NCI-H2029 treated with DMSO at 0.1 percent for 48 hours (cell line): ENCODE measurements at regions not wholly inside any gene's neighbourhood (a gene's known extent, or its start where the extent isn't known, plus 50 kb on each side); places are given as distances from the start of the nearest gene placed in this dataset.
"Not testable (repeated sequence)": the region's sequence is repeated elsewhere in the genome, so short reads cannot be mapped to it uniquely, and the experiment has no call there.

Experiments
- DNase-seq: peaks from one replicate; lab custom pipeline; 2025; lab: John Stamatoyannopoulos, UW

GRCh38 chr12:94916663-94917062 lies 86.8 kb downstream of the NDUFA12 start:
- DNase-seq, result no peak

GRCh38 chr12:94909663-94910062 lies 93.8 kb downstream of the NDUFA12 start:
- DNase-seq, result no peak

GRCh38 chr12:94905749-94906148 lies 97.7 kb downstream of the NDUFA12 start:
- DNase-seq, result not testable (repeated sequence)

- DNase-seq, result no peak
These were observed 103.0 kb downstream of the NDUFA12 start for GRCh38 chr12:94900496-94900895.

GRCh38 chr12:94898388-94898787 lies 105.1 kb downstream of the NDUFA12 start:
- DNase-seq, result no peak

- DNase-seq, result no peak
These were observed 110.8 kb downstream of the NDUFA12 start for GRCh38 chr12:94892544-94893267.

GRCh38 chr12:94889445-94890210 lies 113.9 kb downstream of the NDUFA12 start:
- no peak for DNase-seq

- DNase-seq, result no peak
These were observed 124.0 kb downstream of the NDUFA12 start for GRCh38 chr12:94879542-94879941.

- peak; percentile 63 for DNase-seq
These were observed 128.0 kb downstream of the NDUFA12 start for GRCh38 chr12:94875525-94875924.

GRCh38 chr12:94874518-94875302 lies 128.8 kb downstream of the NDUFA12 start:
- peak; percentile 82 for DNase-seq

- DNase-seq, result no peak
These were observed 129.6 kb downstream of the NDUFA12 start for GRCh38 chr12:94873734-94874517.

GRCh38 chr12:94872971-94873733 lies 130.3 kb downstream of the NDUFA12 start:
- DNase-seq, result no peak

- DNase-seq, result peak; percentile 22
These were observed 130.9 kb downstream of the NDUFA12 start for GRCh38 chr12:94872671-94872970.

GRCh38 chr12:94872007-94872653 lies 131.4 kb downstream of the NDUFA12 start:
- DNase-seq, result peak; percentile 32

- no peak for DNase-seq
These were observed 133.0 kb downstream of the NDUFA12 start for GRCh38 chr12:94870511-94870910.

GRCh38 chr12:94868161-94868560 lies 135.3 kb downstream of the NDUFA12 start:
- DNase-seq, result no peak

- DNase-seq, result no peak
These were observed 136.2 kb downstream of the NDUFA12 start for GRCh38 chr12:94867066-94867855.

- DNase-seq, result no peak
These were observed 138.5 kb downstream of the NDUFA12 start for GRCh38 chr12:94864987-94865386.

- no peak for DNase-seq
These were observed 140.0 kb downstream of the NDUFA12 start for GRCh38 chr12:94863321-94864035.
